CD4-positive, CD25-positive, alpha-beta regulatory T cell (primary cell): ENCODE measurements at regions not wholly inside any gene's neighbourhood (a gene's known extent, or its start where the extent isn't known, plus 50 kb on each side); places are given as distances from the start of the nearest gene placed in this dataset.

Experiments
- ATAC-seq, 2 donors: fragments of 150-1000 bp; cut with Tn5 transposase; one replicate each; pipeline ENCODE4 v1.10.0; 2021; ENCODE audit warnings: low read depth in 2 of 2, moderate number of reproducible peaks in 2 of 2, moderate library complexity in 1 of 2
- DNase-seq, 3 donors: peaks; one replicate each; pipeline versions ENCODE4 v3.0.0 to v3.0.0-alpha.2; 2012 to 2022; ENCODE audit warnings: mixed read lengths in 1 of 3
- H3K27ac ChIP-seq: one replicate; pipeline ENCODE4 v1.7.0; 2013; ENCODE audit warnings: mild to moderate bottlenecking, low read length; ENCODE audit not compliant: insufficient read depth, poor library complexity, severe bottlenecking
- H3K27me3 ChIP-seq: one replicate; pipeline ENCODE4 v1.7.0; 2013; ENCODE audit warnings: low read length; ENCODE audit not compliant: control insufficient read depth, insufficient read depth
- H3K36me3 ChIP-seq: one replicate; pipeline ENCODE4 v1.7.0; 2013; ENCODE audit warnings: mild to moderate bottlenecking, low read length, moderate library complexity; ENCODE audit not compliant: control insufficient read depth, insufficient read depth
- H3K4me1 ChIP-seq: 2 replicates; pipeline ENCODE4 v1.7.0; 2013; ENCODE audit warnings: mild to moderate bottlenecking, low read length; ENCODE audit not compliant: insufficient read depth, control insufficient read depth, poor library complexity, severe bottlenecking
- H3K4me3 ChIP-seq: one replicate; pipeline ENCODE4 v1.7.0; 2013; ENCODE audit warnings: low read depth, mild to moderate bottlenecking, low read length, moderate library complexity
- H3K9me3 ChIP-seq, 2 experiments: 1 replicate in 1 of 2; 2 replicates in 1 of 2; pipeline ENCODE4 v1.7.0; 2013; ENCODE audit warnings: low read length in 2 of 2, mild to moderate bottlenecking in 1 of 2, moderate library complexity in 1 of 2; ENCODE audit not compliant: control insufficient read depth in 2 of 2
- H3K27ac Mint-ChIP-seq, 3 donors: one replicate each; pipeline ENCODE4 v1.8.0; 2020 to 2022; ENCODE audit warnings: mild to moderate bottlenecking in 3 of 3, mixed read lengths in 3 of 3, moderate library complexity in 2 of 3
- H3K27me3 Mint-ChIP-seq: one replicate; pipeline ENCODE4 v1.8.0; 2022; ENCODE audit warnings: mild to moderate bottlenecking, mixed read lengths
- H3K36me3 Mint-ChIP-seq: one replicate; pipeline ENCODE4 v1.8.0; 2020; ENCODE audit warnings: mixed read lengths
- H3K4me1 Mint-ChIP-seq, 4 donors: one replicate each; pipeline ENCODE4 v1.8.0; 2020 to 2022; ENCODE audit warnings: mixed read lengths in 4 of 4, mild to moderate bottlenecking in 1 of 4
- H3K4me3 Mint-ChIP-seq, 4 donors: one replicate each; pipeline ENCODE4 v1.8.0; 2020 to 2022; ENCODE audit warnings: mild to moderate bottlenecking in 4 of 4, mixed read lengths in 4 of 4, moderate library complexity in 3 of 4
- H3K9me3 Mint-ChIP-seq, 7 donors: one replicate each; pipeline ENCODE4 v1.8.0; 2020 to 2022; ENCODE audit warnings: mixed read lengths in 7 of 7, mild to moderate bottlenecking in 3 of 7, moderate library complexity in 2 of 7

GRCh38 chr13:62678039-62678438, 1262.4 kb upstream of the PCDH20 start:
- no peak for DNase-seq
- Mint-ChIP-seq H3K27ac (no peak overlapping the region), H3K9me3 (peaks cover 0 to 27% (median 11%) of the 10 kb centered on the region in 7 donors), H3K36me3 (no peaks in the 10 kb centered on the region), H3K4me1 (no peaks in the 10 kb centered on the region), H3K4me3 (no peak overlapping the region), H3K27me3 (no peaks in the 10 kb centered on the region)
- Histone ChIP-seq H3K4me3 (no peak overlapping the region), H3K36me3 (no peaks in the 10 kb centered on the region), H3K27me3 (no peaks in the 10 kb centered on the region), H3K27ac (no peak overlapping the region), H3K4me1 (no peaks in the 10 kb centered on the region), H3K9me3 (peaks cover 0 to 7% of the 10 kb centered on the region in 2 experiments)
- no peak for ATAC-seq

- peaks cover 1 to 11% (median 7%) of the 10 kb centered on the region in 7 donors for H3K9me3 Mint-ChIP-seq
Measured at GRCh38 chr13:62663767-62664166, 1248.1 kb upstream of the PCDH20 start.

GRCh38 chr13:62659365-62659764, 1243.7 kb upstream of the PCDH20 start:
- DNase-seq (no peak), ATAC-seq (no peak)
- Mint-ChIP-seq H3K36me3 (no peaks in the 10 kb centered on the region), H3K4me1 (no peaks in the 10 kb centered on the region), H3K27me3 (no peaks in the 10 kb centered on the region), H3K4me3 (no peak overlapping the region), H3K27ac (no peak overlapping the region), H3K9me3 (peaks cover 1 to 14% (median 9%) of the 10 kb centered on the region in 7 donors)
- Histone ChIP-seq H3K4me3 (no peak overlapping the region), H3K27me3 (no peaks in the 10 kb centered on the region), H3K27ac (no peak overlapping the region), H3K36me3 (no peaks in the 10 kb centered on the region), H3K4me1 (no peaks in the 10 kb centered on the region), H3K9me3 (peaks cover 0 to 11% of the 10 kb centered on the region in 2 experiments)

More at GRCh38 chr13:62663767-62664166, 1248.1 kb upstream of the PCDH20 start:
- DNase-seq (no peak), ATAC-seq (no peak)
- H3K36me3 Mint-ChIP-seq, result no peaks in the 10 kb centered on the region
- H3K27me3 ChIP-seq, result no peaks in the 10 kb centered on the region
- H3K9me3 ChIP-seq, result peaks cover 0 to 4% of the 10 kb centered on the region in 2 experiments
- H3K36me3 ChIP-seq, result no peaks in the 10 kb centered on the region
- H3K27ac Mint-ChIP-seq, result no peak overlapping the region
- H3K27ac ChIP-seq, result no peak overlapping the region
- H3K4me1 Mint-ChIP-seq, result no peaks in the 10 kb centered on the region
- no peaks in the 10 kb centered on the region for H3K4me1 ChIP-seq
- no peak overlapping the region for H3K4me3 Mint-ChIP-seq
- H3K27me3 Mint-ChIP-seq, result no peaks in the 10 kb centered on the region
- no peak overlapping the region for H3K4me3 ChIP-seq

- H3K9me3 Mint-ChIP-seq, result peaks cover 0 to 17% (median 7%) of the 10 kb centered on the region in 7 donors
- no peaks in the 10 kb centered on the region for H3K27me3 ChIP-seq
- no peaks in the 10 kb centered on the region for H3K36me3 ChIP-seq
- no peaks in the 10 kb centered on the region for H3K4me1 ChIP-seq
- no peak for ATAC-seq
- DNase-seq, result no peak
- H3K4me1 Mint-ChIP-seq, result no peaks in the 10 kb centered on the region
- no peak overlapping the region for H3K4me3 ChIP-seq
- H3K9me3 ChIP-seq, result peaks cover 3 to 14% of the 10 kb centered on the region in 2 experiments
- no peaks in the 10 kb centered on the region for H3K36me3 Mint-ChIP-seq
- no peak overlapping the region for H3K27ac Mint-ChIP-seq
- H3K27ac ChIP-seq, result no peak overlapping the region
- no peak overlapping the region for H3K4me3 Mint-ChIP-seq
- H3K27me3 Mint-ChIP-seq, result no peaks in the 10 kb centered on the region
Measured at GRCh38 chr13:62653371-62653770, 1237.7 kb upstream of the PCDH20 start.

GRCh38 chr13:62643799-62644524, 1228.3 kb upstream of the PCDH20 start:
- H3K36me3 Mint-ChIP-seq, result no peaks in the 10 kb centered on the region
- no peaks in the 10 kb centered on the region for H3K27me3 ChIP-seq
- H3K27me3 Mint-ChIP-seq, result no peaks in the 10 kb centered on the region

GRCh38 chr13:62643007-62643483, 1227.4 kb upstream of the PCDH20 start:
- Histone ChIP-seq H3K27me3 (no peaks in the 10 kb centered on the region), H3K36me3 (no peaks in the 10 kb centered on the region), H3K4me3 (no peak overlapping the region), H3K4me1 (no peaks in the 10 kb centered on the region), H3K27ac (no peak overlapping the region), H3K9me3 (peaks cover 0 to 10% of the 10 kb centered on the region in 2 experiments)
- Mint-ChIP-seq H3K27ac (no peak overlapping the region), H3K4me3 (no peak overlapping the region), H3K4me1 (no peaks in the 10 kb centered on the region), H3K9me3 (peaks cover 0 to 30% (median 15%) of the 10 kb centered on the region in 7 donors), H3K27me3 (no peaks in the 10 kb centered on the region), H3K36me3 (no peaks in the 10 kb centered on the region)
- DNase-seq (no peak), ATAC-seq (no peak)

More at GRCh38 chr13:62643799-62644524, 1228.3 kb upstream of the PCDH20 start:
- DNase-seq (no peak), ATAC-seq (no peak)
- H3K27ac Mint-ChIP-seq, result no peak overlapping the region
- no peaks in the 10 kb centered on the region for H3K36me3 ChIP-seq
- H3K27ac ChIP-seq, result no peak overlapping the region
- no peak overlapping the region for H3K4me3 Mint-ChIP-seq
- peaks cover 0 to 28% (median 13%) of the 10 kb centered on the region in 7 donors for H3K9me3 Mint-ChIP-seq
- no peak overlapping the region for H3K4me3 ChIP-seq
- peaks cover 0 to 10% of the 10 kb centered on the region in 2 experiments for H3K9me3 ChIP-seq
- H3K4me1 ChIP-seq, result no peaks in the 10 kb centered on the region
- H3K4me1 Mint-ChIP-seq, result no peaks in the 10 kb centered on the region

- DNase-seq (no peak), ATAC-seq (no peak)
- Histone ChIP-seq H3K36me3 (no peaks in the 10 kb centered on the region), H3K4me1 (no peaks in the 10 kb centered on the region), H3K27me3 (no peaks in the 10 kb centered on the region), H3K9me3 (no peaks in the 10 kb centered on the region), H3K4me3 (no peak overlapping the region), H3K27ac (no peak overlapping the region)
- Mint-ChIP-seq H3K27me3 (no peaks in the 10 kb centered on the region), H3K4me3 (no peak overlapping the region), H3K4me1 (no peaks in the 10 kb centered on the region), H3K36me3 (no peaks in the 10 kb centered on the region), H3K27ac (no peak overlapping the region), H3K9me3 (peaks cover 0 to 32% (median 5%) of the 10 kb centered on the region in 7 donors)
Measured at GRCh38 chr13:62635161-62635560, 1219.5 kb upstream of the PCDH20 start.

- Histone ChIP-seq H3K4me3 (no peak overlapping the region), H3K27ac (no peak overlapping the region), H3K27me3 (no peaks in the 10 kb centered on the region), H3K36me3 (no peaks in the 10 kb centered on the region), H3K4me1 (no peaks in the 10 kb centered on the region), H3K9me3 (peaks cover 0 to 3% of the 10 kb centered on the region in 2 experiments)
- H3K9me3 Mint-ChIP-seq, result peaks cover 0 to 39% (median 4%) of the 10 kb centered on the region in 7 donors
- H3K27ac Mint-ChIP-seq, result no peak overlapping the region
- DNase-seq, result no peak
- H3K36me3 Mint-ChIP-seq, result no peaks in the 10 kb centered on the region
- no peaks in the 10 kb centered on the region for H3K4me1 Mint-ChIP-seq
- H3K4me3 Mint-ChIP-seq, result no peak overlapping the region
- ATAC-seq, result no peak
- no peaks in the 10 kb centered on the region for H3K27me3 Mint-ChIP-seq
Measured at GRCh38 chr13:62633448-62633847, 1217.8 kb upstream of the PCDH20 start.
